ENCODE measurements at regions not wholly inside any gene's neighbourhood (a gene's known extent, or its start where the extent isn't known, plus 50 kb on each side); places are given as distances from the start of the nearest gene placed in this dataset.

- no peaks in the 10 kb centered on the region for H3K9me3 ChIP-seq (ENCODE audit: control insufficient read depth, low read depth, low read length)
- no peak overlapping the region for H3K4me2 ChIP-seq (ENCODE audit: insufficient read depth, insufficient read length, low read length)
- H3K4me1 ChIP-seq (ENCODE audit: insufficient read depth, low read length) = no peaks in the 10 kb centered on the region
- WGBS (ENCODE audit: extremely low coverage, insufficient read length, low lambda C conversion rate) = no CpG with 5 or more reads among the region's 7 CpGs
- no peak overlapping the region for H4K8ac ChIP-seq (replicated peaks; ENCODE audit: insufficient read length, low read depth, low read length)
- no peak overlapping the region for H3K4ac ChIP-seq (ENCODE audit: low read depth, low read length)
- no peak overlapping the region for H3T11ph ChIP-seq (ENCODE audit: low read length)
- no peak overlapping the region for H2BK5ac ChIP-seq (ENCODE audit: insufficient read length, low read length)
- no peak overlapping the region for H2BK120ac ChIP-seq (ENCODE audit: low read depth, low read length, poor library complexity, severe bottlenecking)
- H3K4me3 Mint-ChIP-seq = no peak overlapping the region
- no peaks in the 10 kb centered on the region for H3K23me2 ChIP-seq (ENCODE audit: insufficient read length, low read depth, low read length, poor library complexity, severe bottlenecking)
- no peaks in the 10 kb centered on the region for H3K36me3 Mint-ChIP-seq (ENCODE audit: insufficient read depth in 1 of 3, low read depth in 3 of 3)
- peaks cover 26% of the 10 kb centered on the region for H3K27me3 Mint-ChIP-seq (ENCODE audit: low read depth)
- H3K9ac ChIP-seq (ENCODE audit: extremely low read depth, insufficient read length, low read length) = no peak overlapping the region
- H2BK20ac ChIP-seq (ENCODE audit: low read depth, low read length, poor library complexity, severe bottlenecking) = no peak overlapping the region
- H3K23ac ChIP-seq (ENCODE audit: insufficient read length, low read depth, low read length) = no peak overlapping the region
- no peaks in the 10 kb centered on the region for H3K79me2 ChIP-seq (ENCODE audit: insufficient read depth, low read length)
- no peak overlapping the region for H2AFZ ChIP-seq (ENCODE audit: low read length)
- H4K5ac ChIP-seq (ENCODE audit: insufficient read length, low read depth, low read length) = no peak overlapping the region
- H2BK15ac ChIP-seq (ENCODE audit: low read depth, low read length) = no peak overlapping the region
- no peak for DNase-seq
- no peak overlapping the region for H3K14ac ChIP-seq (ENCODE audit: insufficient read depth, low read length)
- no peak overlapping the region for H3K56ac ChIP-seq (ENCODE audit: insufficient read length, low read depth, low read length)
- no peaks in the 10 kb centered on the region for H3K4me1 Mint-ChIP-seq
- no peak overlapping the region for H4K91ac ChIP-seq (ENCODE audit: insufficient read length, low read depth, low read length)
- no peak overlapping the region for H2BK12ac ChIP-seq (ENCODE audit: insufficient read length, low read depth, low read length)
- H3K27ac Mint-ChIP-seq = peak overlapping the region in 2 of 3 experiments; percentile 13 to 65; a peak in 2 of 7 replicates
- H4K20me1 ChIP-seq (ENCODE audit: control insufficient read depth, insufficient read depth, insufficient read length) = no peaks in the 10 kb centered on the region
- no peak overlapping the region for H3K18ac ChIP-seq (ENCODE audit: insufficient read length, low read depth, low read length)
- no peaks in the 10 kb centered on the region for H3K27me3 ChIP-seq (ENCODE audit: insufficient read depth, low read length)
- no peak overlapping the region for H2AK5ac ChIP-seq (ENCODE audit: insufficient read length, low read length)
- no peaks in the 10 kb centered on the region; a peak in 1 of 5 replicates for H3K9me3 Mint-ChIP-seq
- no peaks in the 10 kb centered on the region for H3K79me1 ChIP-seq (ENCODE audit: insufficient read depth, low read depth, low read length, poor library complexity, severe bottlenecking)
- H3K27ac ChIP-seq (ENCODE audit: insufficient read length, low read depth, low read length) = no peak overlapping the region
- TF ChIP-seq CTCF (conservative IDR thresholded peaks at IDR 0.05) = no peak
These were observed 102.2 kb downstream of the MXRA5 start for GRCh38 chrX:3244203-3244743.
